COLO668 (cell line): ENCODE measurements at regions not wholly inside any gene's neighbourhood (a gene's known extent, or its start where the extent isn't known, plus 50 kb on each side); places are given as distances from the start of the nearest gene placed in this dataset.

Source experiments
- DNase-seq: peaks from one replicate; lab custom pipeline; 2025; ENCODE audit not compliant: unreplicated experiment; lab: John Stamatoyannopoulos, UW

- DNase-seq, result no peak
Measured at GRCh38 chr18:61989138-61989537, 96.3 kb upstream of the RNF152 start.

- no peak for DNase-seq
Measured at GRCh38 chr18:61988100-61988499, 95.3 kb upstream of the RNF152 start.

GRCh38 chr18:61985681-61986080 is 92.9 kb upstream of the RNF152 start:
- DNase-seq, result no peak

- no peak for DNase-seq
Measured at GRCh38 chr18:61984349-61984748, 91.5 kb upstream of the RNF152 start.

- no peak for DNase-seq
Measured at GRCh38 chr18:61982475-61982874, 89.7 kb upstream of the RNF152 start.

GRCh38 chr18:61980355-61980754 is 87.5 kb upstream of the RNF152 start:
- no peak for DNase-seq

- no peak for DNase-seq
Measured at GRCh38 chr18:61975526-61976326, 82.9 kb upstream of the RNF152 start.

GRCh38 chr18:61973273-61974115 is 80.7 kb upstream of the RNF152 start:
- no peak for DNase-seq

GRCh38 chr18:61972389-61973264 is 79.8 kb upstream of the RNF152 start:
- peak; percentile 16 for DNase-seq

- DNase-seq, result no peak
Measured at GRCh38 chr18:61967252-61967891, 74.6 kb upstream of the RNF152 start.

- no peak for DNase-seq
Measured at GRCh38 chr18:61965311-61965710, 72.5 kb upstream of the RNF152 start.

GRCh38 chr18:61964616-61965015 is 71.8 kb upstream of the RNF152 start:
- DNase-seq, result no peak

GRCh38 chr18:61963705-61964104 is 70.9 kb upstream of the RNF152 start:
- no peak for DNase-seq

- no peak for DNase-seq
Measured at GRCh38 chr18:61957801-61958516, 65.2 kb upstream of the RNF152 start.

- no peak for DNase-seq
Measured at GRCh38 chr18:61955644-61956043, 62.8 kb upstream of the RNF152 start.

GRCh38 chr18:61954096-61954746 is 61.4 kb upstream of the RNF152 start:
- no peak for DNase-seq

GRCh38 chr18:61953641-61954040 is 60.8 kb upstream of the RNF152 start:
- no peak for DNase-seq

GRCh38 chr18:61953161-61953560 is 60.4 kb upstream of the RNF152 start:
- no peak for DNase-seq

- DNase-seq, result no peak
Measured at GRCh38 chr18:61951396-61951795, 58.6 kb upstream of the RNF152 start.

- no peak for DNase-seq
Measured at GRCh38 chr18:61950371-61950770, 57.6 kb upstream of the RNF152 start.
